SIG-M5 treated with dmso at 0.1 percent for 504 hours (cell line): ENCODE measurements at regions not wholly inside any gene's neighbourhood (a gene's known extent, or its start where the extent isn't known, plus 50 kb on each side); places are given as distances from the start of the nearest gene placed in this dataset.
"Not testable (repeated sequence)": the region's sequence is repeated elsewhere in the genome, so short reads cannot be mapped to it uniquely, and the experiment has no call there.

Experiments
- DNase-seq: peaks from one replicate; lab custom pipeline; 2025; ENCODE audit not compliant: unreplicated experiment; lab: John Stamatoyannopoulos, UW

GRCh38 chr3:194860725-194861124, 175.0 kb downstream of the FAM43A start:
- no peak for DNase-seq

GRCh38 chr3:194861375-194861774, 175.7 kb downstream of the FAM43A start:
- no peak for DNase-seq

GRCh38 chr3:194865061-194865460, 179.4 kb downstream of the FAM43A start:
- DNase-seq = no peak

GRCh38 chr3:194865615-194866014, 179.9 kb downstream of the FAM43A start:
- DNase-seq = peak; percentile 30

GRCh38 chr3:194866236-194866635, 180.6 kb downstream of the FAM43A start:
- no peak for DNase-seq

GRCh38 chr3:194867270-194867983, 181.7 kb downstream of the FAM43A start:
- no peak for DNase-seq

- DNase-seq = no peak
Observed at GRCh38 chr3:194868831-194869230, 183.1 kb downstream of the FAM43A start.

- DNase-seq = no peak
Observed at GRCh38 chr3:194869482-194870169, 183.9 kb downstream of the FAM43A start.

GRCh38 chr3:194870394-194871110, 184.9 kb downstream of the FAM43A start:
- DNase-seq = no peak

GRCh38 chr3:194871143-194871863, 185.6 kb downstream of the FAM43A start:
- DNase-seq = peak; percentile 42

GRCh38 chr3:194871864-194872668, 186.4 kb downstream of the FAM43A start:
- DNase-seq = peak; percentile 49

GRCh38 chr3:194872669-194872977, 186.9 kb downstream of the FAM43A start:
- no peak for DNase-seq

GRCh38 chr3:194873474-194873873, 187.8 kb downstream of the FAM43A start:
- not testable (repeated sequence) for DNase-seq

- no peak for DNase-seq
Observed at GRCh38 chr3:194874206-194874605, 188.5 kb downstream of the FAM43A start.

- DNase-seq = no peak
Observed at GRCh38 chr3:194874783-194875182, 189.1 kb downstream of the FAM43A start.

GRCh38 chr3:194875581-194876402, 190.1 kb downstream of the FAM43A start:
- no peak for DNase-seq

GRCh38 chr3:194876403-194877095, 190.9 kb downstream of the FAM43A start:
- DNase-seq = no peak

GRCh38 chr3:194877291-194878119, 191.8 kb downstream of the FAM43A start:
- DNase-seq = no peak
